HG02970 (cell line): ENCODE measurements at regions not wholly inside any gene's neighbourhood (a gene's known extent, or its start where the extent isn't known, plus 50 kb on each side); places are given as distances from the start of the nearest gene placed in this dataset.

Source experiments
- ATAC-seq: cut with Tn5 transposase; IDR thresholded peaks from one replicate; pipeline ENCODE4 v1.9.1; 2021; ENCODE audit warnings: mild to moderate bottlenecking, moderate library complexity, moderate number of reproducible peaks; ENCODE audit not compliant: unreplicated experiment, low FRiP score

DNA sequence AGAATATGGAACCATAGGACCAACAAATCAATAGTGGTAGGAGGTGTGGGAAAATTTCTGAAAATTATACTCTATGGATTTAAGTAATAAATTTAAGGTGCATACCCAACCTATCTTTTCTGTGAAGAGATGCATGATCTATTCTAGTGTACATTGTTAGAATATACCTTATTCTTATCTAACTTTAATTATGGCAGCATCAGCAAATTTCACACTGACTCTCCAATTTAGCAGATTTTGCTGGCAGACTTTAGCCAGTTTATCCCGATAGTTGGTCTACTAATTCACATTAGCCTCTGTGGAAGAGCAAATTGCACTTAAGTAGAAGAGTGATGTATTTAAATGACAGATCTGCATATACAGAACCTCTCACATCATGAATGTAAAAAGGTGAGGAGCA lies 400.0 kb downstream of the PLA2G4A start:
- ATAC-seq, result no peak

DNA sequence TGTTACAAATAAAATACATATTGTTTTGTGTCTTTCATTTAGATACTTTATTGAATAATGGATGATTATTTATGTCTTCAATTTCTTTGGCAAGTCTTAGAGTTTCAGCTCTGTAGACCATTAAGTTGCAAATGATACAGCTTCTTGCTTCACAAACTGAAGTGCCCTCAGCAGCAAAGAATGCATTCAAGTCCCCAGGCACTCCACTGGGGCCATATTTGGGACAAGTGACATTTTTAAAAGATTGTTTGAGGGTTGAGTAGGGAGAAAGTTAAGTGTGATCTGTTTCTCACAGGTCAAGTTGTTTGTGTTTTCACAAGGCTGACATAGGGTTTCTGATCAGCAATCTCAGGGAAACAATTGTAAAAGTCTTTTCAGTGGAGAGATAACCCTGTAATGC lies 400.7 kb downstream of the PLA2G4A start:
- no peak for ATAC-seq

DNA sequence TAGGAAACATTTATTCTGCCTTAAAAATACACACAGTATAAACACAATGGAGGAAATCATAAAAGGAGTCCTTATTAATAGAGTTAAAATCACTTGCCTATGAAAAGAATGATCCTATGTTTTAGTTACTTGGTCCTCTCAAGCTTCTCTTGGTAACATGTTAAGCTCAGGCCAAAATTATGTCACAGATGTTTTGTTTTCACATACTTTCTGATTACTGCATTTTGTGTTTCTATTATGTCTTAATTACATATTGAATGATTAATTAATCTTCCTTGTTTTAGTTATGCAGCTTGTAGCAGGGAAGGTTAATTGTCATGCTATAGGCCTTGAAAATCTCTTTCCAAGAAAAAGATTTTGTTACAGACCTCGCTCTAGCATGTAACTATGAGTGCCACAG lies 406.0 kb downstream of the PLA2G4A start:
- no peak for ATAC-seq

DNA sequence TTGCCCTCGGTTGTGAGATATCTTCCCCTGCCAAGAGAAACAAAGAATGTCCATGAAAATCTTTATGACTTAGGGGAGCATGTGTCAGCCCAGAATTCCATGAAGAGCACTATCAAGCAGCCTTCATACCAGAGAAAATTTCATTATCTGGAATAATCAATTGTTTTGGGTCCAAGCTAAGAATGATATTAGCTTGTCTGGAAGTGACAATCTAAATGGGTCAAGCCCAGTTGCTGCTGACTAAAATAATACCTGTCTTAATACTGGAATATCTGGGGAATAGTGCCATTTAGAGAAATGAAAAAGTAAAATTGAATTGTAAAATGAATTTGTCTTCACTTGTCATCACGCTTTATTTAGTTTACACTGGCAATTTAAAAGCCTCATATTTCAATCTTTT lies 407.4 kb downstream of the PLA2G4A start:
- ATAC-seq, result no peak

DNA sequence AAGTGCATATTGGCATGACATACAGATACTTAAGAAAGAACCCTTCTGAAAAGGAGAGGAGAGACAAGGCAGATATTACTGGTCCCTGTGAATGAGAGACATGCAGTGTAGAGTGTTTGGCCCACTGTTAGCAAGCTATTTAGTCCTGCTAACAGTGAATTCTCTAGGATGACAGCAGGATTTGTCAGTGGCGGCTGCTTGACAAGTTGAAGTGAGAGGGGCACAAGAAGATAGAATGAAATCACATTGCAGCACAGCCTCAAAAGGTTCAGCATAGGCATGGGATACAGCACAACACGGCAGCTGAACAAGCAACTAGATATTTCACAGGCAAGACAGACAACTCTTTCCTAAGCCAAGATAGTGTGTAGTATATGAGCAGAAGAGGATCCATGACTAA lies 407.9 kb downstream of the PLA2G4A start:
- no peak for ATAC-seq

DNA sequence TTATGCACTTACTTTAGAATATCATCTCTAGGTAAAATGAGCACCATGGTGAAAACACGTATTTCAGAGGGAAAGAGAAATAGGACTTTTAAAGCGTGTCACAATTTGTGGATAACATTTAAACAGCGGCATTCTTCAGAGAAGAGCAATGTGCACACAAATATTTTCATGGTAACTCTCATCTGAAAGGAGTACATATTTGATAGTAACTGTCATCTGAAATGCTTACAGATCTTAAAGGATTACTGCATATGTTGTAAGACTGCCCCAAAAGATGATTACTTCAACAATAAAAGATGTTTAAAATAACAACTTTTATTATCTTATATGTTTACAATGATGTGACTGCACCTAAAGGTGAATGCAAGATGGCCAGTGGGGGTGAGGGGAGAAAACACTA lies 408.8 kb downstream of the PLA2G4A start:
- ATAC-seq, result no peak

DNA sequence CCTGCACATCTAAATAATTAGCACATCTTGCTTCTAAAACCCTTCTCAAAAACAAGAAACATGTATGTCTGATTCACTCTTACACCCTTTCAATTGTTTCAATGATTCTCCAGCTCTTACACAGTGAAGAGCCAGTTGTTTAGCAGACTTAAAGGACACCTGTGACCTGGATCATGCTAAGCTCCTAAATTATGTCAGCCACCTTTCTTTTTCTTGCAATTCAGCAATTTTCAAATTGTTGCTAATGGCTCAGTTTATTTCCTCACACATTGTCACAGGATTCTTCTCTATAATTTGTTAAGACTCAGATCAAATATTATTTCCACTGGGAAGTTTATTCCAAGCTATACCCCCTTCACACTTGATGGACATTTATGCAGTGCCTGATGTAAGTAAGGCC lies 413.2 kb downstream of the PLA2G4A start:
- ATAC-seq, result no peak

DNA sequence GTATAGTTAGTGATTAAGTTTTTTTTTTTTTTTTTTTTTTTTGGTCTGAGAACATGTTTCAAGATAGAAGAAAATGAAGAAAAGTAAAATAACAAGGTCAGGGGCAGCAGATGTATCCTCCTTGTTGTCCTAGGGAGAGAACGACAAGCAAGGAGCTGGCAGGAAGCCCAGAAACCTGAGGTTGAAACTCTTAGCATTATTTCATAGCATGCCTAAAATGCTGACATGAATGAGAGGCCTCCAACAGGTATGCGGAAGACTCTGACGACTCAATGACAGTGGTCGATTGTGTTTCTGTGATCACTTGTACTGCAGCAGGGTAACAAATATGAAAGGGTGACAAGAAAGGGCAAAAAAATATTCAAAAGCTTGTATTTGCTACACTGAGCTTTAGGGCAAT lies 415.9 kb downstream of the PLA2G4A start:
- ATAC-seq, result no peak

DNA sequence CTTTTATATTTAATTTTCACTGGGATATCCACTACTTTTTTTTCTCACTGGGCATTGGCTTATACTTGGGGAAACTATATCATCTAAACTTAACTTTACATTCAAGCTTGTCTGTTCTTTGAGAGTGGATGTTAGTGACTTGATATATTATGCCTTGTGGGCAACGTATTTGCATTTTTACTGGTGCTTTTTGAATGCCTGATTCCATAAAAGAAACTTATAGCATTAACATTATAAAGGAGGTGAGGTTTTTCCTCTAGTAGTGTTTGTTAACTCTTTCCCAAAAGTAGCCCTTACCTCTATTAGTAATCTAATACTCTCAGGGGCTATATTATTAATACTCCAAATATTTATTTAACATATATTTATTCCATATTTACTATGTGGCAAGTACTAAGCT lies 416.5 kb downstream of the PLA2G4A start:
- ATAC-seq, result no peak

DNA sequence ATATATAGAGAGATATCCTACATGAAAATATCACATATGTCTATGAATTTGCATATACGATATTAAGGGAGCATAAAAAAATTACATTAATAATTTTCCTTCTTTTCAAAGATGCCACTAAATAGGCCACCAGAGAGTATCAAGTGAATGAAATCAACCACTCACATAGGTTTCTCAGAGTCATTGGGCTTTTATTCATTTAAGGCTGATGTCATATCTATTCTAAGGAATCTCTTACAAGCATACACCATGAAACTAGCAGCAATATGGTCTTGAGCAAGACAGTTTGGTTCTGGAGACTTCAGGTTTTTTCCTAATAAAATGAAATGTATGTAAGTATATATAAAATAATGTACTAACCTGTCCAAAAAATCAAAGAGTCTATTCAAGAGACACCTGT lies 420.4 kb downstream of the PLA2G4A start:
- ATAC-seq, result no peak

DNA sequence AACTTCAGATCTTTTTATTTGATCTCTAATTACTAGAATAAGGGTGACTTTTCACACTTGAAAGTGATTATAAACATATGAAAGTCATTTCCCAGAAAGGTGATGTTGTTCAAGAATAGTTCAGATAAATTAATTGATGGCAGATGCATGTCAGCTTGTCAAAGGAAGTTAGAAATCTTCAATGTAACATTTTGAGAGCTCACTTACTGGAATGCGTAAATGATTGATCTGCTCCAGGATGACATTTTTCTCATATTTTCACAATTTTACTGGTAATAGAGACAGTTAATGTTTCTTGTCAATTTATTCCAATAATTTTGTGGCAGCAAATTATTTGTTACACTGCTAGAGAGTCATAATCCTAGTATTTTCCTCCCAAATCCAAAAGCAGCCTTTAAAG lies 424.2 kb downstream of the PLA2G4A start:
- no peak for ATAC-seq

DNA sequence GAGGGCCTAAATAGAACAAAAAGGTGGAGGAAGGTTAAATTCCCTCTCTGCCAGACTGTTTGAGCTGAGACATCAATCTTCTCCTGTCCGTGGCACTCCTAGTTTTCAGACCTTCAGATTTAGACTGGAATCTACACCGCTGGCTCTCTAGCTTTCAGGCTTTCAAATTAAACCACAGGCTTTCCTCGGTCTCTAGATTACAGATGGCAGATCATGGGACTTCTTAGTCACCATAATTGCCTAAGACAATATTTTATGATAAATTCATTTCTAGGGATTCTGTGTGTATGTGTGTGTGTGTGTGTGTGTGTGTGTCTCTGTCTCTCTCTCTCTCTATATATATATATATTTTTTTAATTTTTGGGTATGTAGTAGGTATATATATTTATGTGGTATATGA lies 428.7 kb downstream of the PLA2G4A start:
- no peak for ATAC-seq

DNA sequence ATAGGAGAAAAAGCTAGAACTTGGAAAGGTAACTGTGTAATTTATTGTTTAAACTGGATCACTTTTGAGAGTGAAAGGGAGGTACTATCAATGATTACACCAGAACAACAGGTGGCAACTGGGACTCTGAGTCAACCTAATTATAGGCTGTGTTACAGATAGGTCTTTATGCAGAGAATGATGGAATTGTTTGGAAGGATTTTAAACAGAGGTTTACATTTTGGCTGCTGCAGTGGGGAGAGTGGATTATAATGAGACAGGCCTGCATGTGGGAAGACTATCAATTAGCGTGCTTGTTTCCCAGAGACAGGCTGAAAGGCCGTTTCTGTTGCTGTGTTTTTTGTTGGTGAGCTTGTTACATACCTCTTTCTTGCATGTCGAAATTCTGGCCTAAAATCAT lies 432.9 kb downstream of the PLA2G4A start:
- no peak for ATAC-seq

DNA sequence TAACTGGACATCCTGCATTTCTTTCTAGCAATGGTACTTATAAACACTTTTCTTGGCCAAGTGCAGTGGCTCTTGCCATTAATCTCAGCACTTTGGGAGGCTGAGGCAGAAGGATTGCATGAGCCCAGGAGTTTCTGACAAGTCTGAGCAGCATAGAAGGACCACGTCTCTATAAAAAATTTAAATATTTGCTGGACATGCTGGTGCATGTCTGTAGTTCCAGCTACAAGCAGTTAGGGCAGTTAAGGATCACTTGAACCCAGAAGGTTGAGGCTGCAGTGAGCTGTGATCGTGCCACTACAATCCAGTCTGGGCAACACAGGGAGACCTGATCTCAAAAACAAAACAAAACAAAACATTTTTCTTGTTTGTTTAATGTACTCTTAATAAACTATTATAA lies 434.0 kb downstream of the PLA2G4A start:
- no peak for ATAC-seq

DNA sequence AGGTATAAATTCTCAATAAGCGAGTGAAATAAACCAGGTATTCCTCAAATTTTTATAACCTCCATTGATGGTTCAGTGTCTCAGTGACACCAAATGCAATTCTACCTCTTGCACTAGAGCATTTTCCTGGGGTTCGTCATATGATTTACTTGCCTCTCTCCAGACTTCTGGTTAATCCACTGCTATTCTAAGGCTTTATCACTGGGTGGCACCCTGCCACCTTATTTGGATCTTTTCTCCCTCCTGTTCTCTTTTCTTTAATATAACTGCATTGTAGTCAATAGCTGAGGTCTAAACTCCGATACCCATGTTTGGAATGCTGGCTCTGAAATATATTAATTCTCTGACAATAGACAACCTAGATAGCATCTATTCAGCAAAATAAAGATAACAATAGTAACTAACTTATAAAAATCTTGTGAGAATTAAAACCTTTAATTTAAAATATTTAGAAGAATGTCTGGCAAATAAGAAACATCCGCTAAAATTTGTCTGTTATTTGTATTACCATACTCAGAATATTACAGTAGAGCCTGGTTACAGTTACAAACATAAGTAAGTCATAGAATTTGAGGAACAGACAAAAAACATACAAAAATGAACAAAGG lies 436.4 kb downstream of the PLA2G4A start:
- ATAC-seq, result no peak

DNA sequence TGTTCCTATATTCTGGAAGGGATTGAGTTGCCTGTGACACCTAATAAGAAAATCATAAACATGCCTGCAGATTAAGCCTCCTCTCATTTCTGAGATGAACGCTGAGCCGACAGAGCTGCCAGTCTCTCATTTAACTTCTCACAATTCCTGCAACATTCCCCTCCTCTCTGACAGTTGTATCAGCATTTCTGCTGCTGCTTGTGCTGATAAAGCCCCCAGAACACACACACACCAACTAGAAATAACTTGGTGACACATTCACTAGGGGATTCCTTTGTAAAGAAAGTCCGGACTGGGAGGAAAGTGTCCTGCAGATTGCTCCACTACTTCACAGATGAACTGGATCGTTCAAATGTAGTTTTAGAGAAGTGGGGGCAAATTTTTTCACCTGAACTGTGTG lies 437.3 kb downstream of the PLA2G4A start:
- ATAC-seq, result no peak

DNA sequence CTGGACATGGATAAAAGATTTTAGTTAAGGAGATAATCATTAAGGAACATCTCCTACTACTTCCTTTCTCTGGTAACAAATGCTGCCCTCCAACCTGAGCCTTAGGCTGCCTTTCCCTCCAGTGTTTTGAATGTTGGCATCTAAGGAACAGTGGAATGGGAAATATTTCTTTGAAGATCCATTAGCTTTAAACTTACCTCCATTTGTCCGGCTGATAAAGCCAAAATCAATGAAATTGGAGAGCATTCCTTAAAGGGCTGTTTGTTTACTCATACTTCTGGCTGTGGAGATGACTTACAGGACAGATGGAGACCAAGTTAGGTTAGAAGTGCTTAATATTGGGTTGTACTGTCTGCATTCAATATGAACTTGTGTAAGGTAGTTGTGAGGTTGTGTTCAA lies 439.1 kb downstream of the PLA2G4A start:
- no peak for ATAC-seq

DNA sequence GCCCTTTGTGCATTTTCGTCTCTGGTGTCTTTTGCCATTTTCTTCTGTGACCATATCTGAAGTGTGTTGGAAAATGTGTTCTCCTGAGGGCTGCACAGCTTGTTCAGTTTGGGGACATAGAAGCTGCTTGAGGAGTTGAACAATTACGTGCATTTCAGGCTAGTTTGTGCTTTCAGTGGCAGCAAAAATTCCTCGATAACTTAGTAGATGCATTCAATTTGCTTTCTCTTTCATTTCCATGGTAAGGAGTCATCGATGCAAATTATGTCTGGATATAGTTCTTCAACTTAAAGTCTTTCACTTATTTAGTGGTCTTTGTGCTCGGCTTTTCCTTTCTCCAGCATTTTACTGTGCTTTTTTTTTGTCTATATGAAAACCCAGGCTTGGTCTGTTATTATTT lies 441.5 kb downstream of the PLA2G4A start:
- ATAC-seq, result no peak

DNA sequence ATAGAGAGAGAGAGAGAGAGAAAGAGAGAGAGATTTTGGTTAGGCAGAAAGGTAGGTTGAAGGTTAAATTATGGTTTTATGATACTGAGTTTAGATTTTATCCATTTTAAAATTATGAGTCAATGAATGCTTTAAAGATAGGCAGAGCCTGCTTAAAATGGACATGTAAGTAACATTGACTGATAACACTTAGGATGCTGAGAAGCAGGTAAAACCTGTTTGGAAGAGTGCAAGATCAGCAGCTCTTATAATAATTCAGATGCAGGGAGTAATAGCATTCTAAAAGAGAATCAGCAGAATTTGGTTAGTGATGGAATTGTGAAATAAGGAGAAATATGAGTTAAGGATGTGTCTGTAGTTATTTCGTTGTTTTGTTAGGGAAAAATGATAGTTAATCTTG lies 446.6 kb downstream of the PLA2G4A start:
- no peak for ATAC-seq

DNA sequence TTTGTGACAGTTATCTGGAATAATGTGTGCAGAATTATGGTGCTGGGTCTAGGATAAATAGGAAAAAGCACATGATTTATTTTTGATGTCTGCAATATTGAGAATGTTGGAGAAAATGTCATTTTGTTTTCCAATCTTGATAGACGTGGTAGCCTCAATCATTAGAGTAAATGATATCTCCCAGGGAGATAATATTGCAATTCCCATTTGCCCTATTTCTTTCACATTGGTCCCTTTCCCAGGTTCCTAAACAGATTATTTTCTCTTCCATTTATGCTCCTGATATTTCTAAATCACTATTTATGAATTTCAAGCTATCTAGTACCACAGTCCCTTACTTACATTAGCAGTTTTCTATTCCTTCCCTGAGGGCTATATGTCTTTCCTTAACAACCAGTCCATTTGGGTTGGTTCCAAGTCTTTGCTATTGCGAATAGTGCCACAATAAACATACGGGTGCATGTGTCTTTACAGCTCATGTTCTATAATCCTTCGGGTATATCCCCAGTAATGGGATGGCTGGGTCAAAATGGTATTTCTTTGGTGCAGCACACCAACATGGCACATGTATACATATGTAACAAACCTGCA lies 447.3 kb downstream of the PLA2G4A start:
- no peak for ATAC-seq

DNA sequence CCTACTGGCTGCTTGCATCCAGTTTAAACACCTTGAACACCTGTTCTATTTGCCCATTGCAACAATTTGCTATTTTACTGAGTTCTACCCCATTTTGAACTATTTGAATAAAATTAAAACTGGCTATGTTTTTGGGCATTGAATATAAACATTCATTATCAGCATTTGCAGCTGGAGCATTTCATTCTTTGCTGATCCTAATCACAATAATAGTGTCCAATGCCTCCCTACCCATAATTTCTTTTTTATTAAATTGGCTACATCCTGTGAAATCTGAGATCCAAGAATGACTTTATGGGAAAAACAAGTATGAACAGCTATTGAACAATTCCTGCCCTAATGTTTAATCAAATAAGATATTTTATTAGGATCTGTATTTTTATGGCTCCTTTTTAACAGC lies 447.9 kb downstream of the PLA2G4A start:
- ATAC-seq, result no peak

DNA sequence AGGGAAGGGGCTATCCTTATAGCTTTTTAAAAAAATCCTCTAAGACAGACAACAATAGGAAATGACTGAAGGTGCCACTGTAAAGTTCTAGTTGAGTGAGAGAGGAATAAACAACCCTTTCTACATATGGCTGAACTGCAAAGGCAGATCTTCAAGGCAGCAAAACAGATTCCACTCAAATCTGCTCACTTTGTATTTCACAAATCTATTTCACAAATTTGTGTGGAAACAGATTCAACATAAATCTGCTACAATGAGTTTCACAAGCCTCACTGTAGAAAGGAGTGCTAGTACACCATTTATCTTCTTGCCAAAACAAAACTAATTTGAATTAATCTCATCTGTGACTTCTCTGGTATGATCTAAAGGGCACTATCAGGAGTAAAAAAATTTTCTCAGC lies 451.3 kb downstream of the PLA2G4A start:
- no peak for ATAC-seq

DNA sequence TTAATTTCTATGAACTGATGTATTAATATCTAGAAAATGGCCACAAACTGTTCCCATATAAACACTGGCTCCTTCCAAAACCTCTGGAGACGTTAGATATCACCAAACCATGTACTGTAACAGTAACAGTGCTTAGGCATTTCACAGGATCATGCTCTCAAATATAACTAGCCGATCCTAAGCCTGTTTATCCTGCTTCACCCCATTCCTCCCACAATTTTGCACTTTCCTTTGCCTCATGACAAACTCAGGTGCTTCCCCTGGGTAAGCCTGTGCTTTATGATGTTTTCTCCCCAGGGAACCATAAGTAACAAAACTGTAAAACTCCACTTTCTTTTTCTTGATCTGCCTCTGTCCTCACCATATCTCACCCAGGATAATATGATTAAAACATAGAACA lies 452.3 kb downstream of the PLA2G4A start:
- ATAC-seq, result no peak
